Glutamatergic neuron (in vitro differentiated cells): ENCODE measurements at regions not wholly inside any gene's neighbourhood (a gene's known extent, or its start where the extent isn't known, plus 50 kb on each side); places are given as distances from the start of the nearest gene placed in this dataset.
"Not testable (repeated sequence)": the region's sequence is repeated elsewhere in the genome, so short reads cannot be mapped to it uniquely, and the experiment has no call there.

Experiments
- DNase-seq: peaks from one replicate; pipeline ENCODE4 v3.0.0; 2022
- H3K27ac Mint-ChIP-seq: one replicate; pipeline ENCODE4 v1.8.0; 2020; ENCODE audit warnings: mild to moderate bottlenecking, mixed read lengths, inconsistent platforms; ENCODE audit not compliant: unreplicated experiment
- H3K27me3 Mint-ChIP-seq: one replicate; pipeline ENCODE4 v1.8.0; 2020; ENCODE audit warnings: mild to moderate bottlenecking, moderate library complexity, mixed read lengths, inconsistent platforms; ENCODE audit not compliant: unreplicated experiment
- H3K36me3 Mint-ChIP-seq: one replicate; pipeline ENCODE4 v1.8.0; 2020; ENCODE audit warnings: mild to moderate bottlenecking, mixed read lengths, inconsistent platforms; ENCODE audit not compliant: unreplicated experiment
- H3K4me1 Mint-ChIP-seq: one replicate; pipeline ENCODE4 v1.8.0; 2020; ENCODE audit warnings: mild to moderate bottlenecking, low read depth, mixed read lengths, inconsistent platforms; ENCODE audit not compliant: unreplicated experiment
- H3K4me3 Mint-ChIP-seq: one replicate; pipeline ENCODE4 v1.8.0; 2020; ENCODE audit warnings: mild to moderate bottlenecking, mixed read lengths, inconsistent platforms; ENCODE audit not compliant: unreplicated experiment
- H3K9me3 Mint-ChIP-seq: one replicate; pipeline ENCODE4 v1.8.0; 2020; ENCODE audit warnings: mild to moderate bottlenecking, moderate library complexity, mixed read lengths, inconsistent platforms; ENCODE audit not compliant: unreplicated experiment
- TF ChIP-seq, protein P1 (sequence below): fragments of 200-600 bp; sonication (generic); IDR thresholded peaks from one replicate; pipeline ENCODE4 v1.5.0; 2021; ENCODE audit not compliant: partially characterized antibody, unreplicated experiment

DNA sequence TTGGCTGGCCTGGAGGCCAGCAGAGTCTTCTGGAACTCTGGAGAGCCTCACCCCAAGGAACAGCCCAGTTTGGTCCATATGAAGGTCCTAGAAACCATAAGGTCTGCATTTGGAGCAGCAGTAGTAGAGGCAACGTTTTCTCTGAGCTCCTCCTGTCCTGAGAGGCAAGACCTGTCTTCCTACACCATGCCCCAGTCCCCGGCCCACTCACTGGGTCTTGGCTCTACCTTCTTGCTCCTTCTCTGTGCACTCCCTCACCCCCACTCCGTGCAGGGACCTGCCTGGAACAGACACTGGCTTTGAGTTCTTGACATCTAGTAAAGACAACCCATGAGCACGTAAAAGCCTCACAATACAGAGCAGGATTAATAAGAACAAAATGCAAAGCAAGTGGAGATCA, 76.6 kb downstream of the CHRD start:
- Mint-ChIP-seq H3K4me1 (no peaks in the 10 kb centered on the region), H3K27me3 (no peaks in the 10 kb centered on the region), H3K4me3 (no peak overlapping the region), H3K27ac (no peak overlapping the region), H3K9me3 (peaks cover 2% of the 10 kb centered on the region), H3K36me3 (peaks cover 13% of the 10 kb centered on the region)
- TF ChIP-seq, protein P1, sequence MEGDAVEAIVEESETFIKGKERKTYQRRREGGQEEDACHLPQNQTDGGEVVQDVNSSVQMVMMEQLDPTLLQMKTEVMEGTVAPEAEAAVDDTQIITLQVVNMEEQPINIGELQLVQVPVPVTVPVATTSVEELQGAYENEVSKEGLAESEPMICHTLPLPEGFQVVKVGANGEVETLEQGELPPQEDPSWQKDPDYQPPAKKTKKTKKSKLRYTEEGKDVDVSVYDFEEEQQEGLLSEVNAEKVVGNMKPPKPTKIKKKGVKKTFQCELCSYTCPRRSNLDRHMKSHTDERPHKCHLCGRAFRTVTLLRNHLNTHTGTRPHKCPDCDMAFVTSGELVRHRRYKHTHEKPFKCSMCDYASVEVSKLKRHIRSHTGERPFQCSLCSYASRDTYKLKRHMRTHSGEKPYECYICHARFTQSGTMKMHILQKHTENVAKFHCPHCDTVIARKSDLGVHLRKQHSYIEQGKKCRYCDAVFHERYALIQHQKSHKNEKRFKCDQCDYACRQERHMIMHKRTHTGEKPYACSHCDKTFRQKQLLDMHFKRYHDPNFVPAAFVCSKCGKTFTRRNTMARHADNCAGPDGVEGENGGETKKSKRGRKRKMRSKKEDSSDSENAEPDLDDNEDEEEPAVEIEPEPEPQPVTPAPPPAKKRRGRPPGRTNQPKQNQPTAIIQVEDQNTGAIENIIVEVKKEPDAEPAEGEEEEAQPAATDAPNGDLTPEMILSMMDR, result no peak
- DNase-seq, result no peak

DNA sequence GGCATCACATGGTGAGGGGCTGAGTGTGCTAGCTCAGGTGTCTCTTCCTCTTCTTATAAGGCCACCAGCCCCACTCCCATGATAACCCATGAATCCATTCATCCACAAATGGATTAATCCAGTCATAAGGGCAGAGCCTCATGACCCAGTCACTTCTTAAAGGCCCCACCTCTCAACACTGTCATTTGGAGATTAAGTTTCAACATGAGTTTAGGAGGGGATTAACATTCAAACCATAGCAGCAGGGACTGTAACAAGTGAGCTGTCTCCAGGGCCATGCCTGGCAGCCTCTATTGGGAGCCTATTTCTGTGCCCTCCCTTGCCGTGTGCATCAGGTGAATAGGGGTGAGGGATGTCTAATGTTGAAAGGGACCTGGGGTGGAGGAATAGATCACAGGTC, 77.5 kb downstream of the CHRD start:
- no peak for DNase-seq
- Mint-ChIP-seq H3K4me1 (no peaks in the 10 kb centered on the region), H3K4me3 (no peak overlapping the region), H3K36me3 (peaks cover 13% of the 10 kb centered on the region), H3K27ac (no peak overlapping the region), H3K27me3 (no peaks in the 10 kb centered on the region), H3K9me3 (peaks cover 2% of the 10 kb centered on the region)
- TF ChIP-seq, protein P1, result no peak

DNA sequence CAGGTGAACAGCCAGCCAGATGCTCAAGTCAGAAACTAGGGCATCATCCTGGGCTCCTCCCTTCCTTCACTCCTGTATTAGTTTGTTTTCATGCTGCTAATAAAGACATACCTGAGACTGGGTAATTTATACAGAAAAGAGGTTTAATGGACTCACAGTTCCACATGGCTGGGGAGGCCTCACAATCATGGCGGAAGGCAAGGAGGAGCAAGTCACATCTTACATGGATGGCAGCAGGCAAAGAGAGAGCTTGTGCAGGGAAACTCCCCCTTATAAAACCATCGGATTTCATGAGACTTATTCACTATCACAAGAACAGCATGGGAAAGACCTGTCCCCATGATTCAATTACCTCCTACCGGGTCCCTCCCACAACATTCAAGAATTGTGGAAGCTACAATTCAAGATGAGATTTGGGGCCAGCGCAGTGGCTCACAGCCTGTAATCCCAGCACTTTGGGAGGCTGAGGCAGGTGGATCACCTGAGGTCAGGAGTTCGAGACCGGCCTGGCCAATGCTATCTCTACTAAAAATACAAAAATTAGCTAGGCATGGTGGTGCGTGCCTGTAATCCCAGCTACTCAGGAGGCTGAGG, 78.0 kb downstream of the CHRD start:
- H3K27me3 Mint-ChIP-seq, H3K4me3 Mint-ChIP-seq, H3K4me1 Mint-ChIP-seq, H3K9me3 Mint-ChIP-seq, DNase-seq, H3K27ac Mint-ChIP-seq: not testable (repeated sequence)
- H3K36me3 Mint-ChIP-seq, result peaks cover 13% of the 10 kb centered on the region

DNA sequence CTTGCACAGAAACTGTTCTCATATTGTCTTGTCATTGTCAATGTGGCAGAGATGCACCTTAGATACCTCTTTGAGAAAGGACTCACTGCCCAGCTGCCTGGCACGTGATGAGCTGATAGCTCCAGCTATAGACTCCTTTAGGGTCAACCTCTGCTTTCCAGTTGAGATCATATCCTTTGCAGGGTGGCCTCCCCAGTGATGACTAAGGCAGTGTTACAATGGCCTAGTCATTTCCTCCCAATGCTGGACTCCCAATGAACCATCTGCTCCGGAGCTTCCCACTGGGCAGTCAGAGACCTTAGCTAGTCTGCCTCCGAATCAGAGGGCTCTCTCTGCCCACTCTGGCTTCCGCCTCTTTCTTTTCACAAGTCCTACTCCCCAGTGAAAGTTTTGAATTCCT, 79.5 kb downstream of the CHRD start:
- TF ChIP-seq, protein P1, result no peak
- H3K27ac Mint-ChIP-seq, result no peak overlapping the region
- H3K4me3 Mint-ChIP-seq, result no peak overlapping the region
- H3K27me3 Mint-ChIP-seq, result no peaks in the 10 kb centered on the region
- peaks cover 13% of the 10 kb centered on the region for H3K36me3 Mint-ChIP-seq
- H3K9me3 Mint-ChIP-seq, result peaks cover 2% of the 10 kb centered on the region
- no peak for DNase-seq
- H3K4me1 Mint-ChIP-seq, result no peaks in the 10 kb centered on the region

DNA sequence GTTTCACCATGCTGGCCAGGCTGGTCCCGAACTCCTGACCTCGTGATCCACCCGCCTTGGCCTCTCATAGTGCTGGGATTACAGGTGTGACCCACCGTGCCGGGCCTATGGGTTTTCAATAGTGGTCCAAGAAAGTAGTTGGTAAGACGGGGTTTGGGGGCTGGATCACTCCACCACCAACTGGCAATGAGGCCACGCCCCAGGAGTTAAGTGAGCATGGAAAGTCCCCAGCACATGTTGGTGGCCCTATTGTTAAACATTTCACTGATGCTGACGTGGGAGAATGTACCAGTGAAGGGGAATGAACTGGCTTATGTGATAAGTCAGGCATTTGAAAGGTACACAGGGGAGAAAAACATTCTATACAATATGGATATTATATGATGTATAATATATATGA, 80.4 kb downstream of the CHRD start:
- Mint-ChIP-seq H3K27ac (no peak overlapping the region), H3K4me1 (no peaks in the 10 kb centered on the region), H3K9me3 (peaks cover 2% of the 10 kb centered on the region), H3K27me3 (no peaks in the 10 kb centered on the region), H3K4me3 (no peak overlapping the region), H3K36me3 (peaks cover 13% of the 10 kb centered on the region)
- DNase-seq, result no peak
- TF ChIP-seq, protein P1, result no peak
